ENCODE measurements at regions not wholly inside any gene's neighbourhood (a gene's known extent, or its start where the extent isn't known, plus 50 kb on each side); places are given as distances from the start of the nearest gene placed in this dataset.

DNA sequence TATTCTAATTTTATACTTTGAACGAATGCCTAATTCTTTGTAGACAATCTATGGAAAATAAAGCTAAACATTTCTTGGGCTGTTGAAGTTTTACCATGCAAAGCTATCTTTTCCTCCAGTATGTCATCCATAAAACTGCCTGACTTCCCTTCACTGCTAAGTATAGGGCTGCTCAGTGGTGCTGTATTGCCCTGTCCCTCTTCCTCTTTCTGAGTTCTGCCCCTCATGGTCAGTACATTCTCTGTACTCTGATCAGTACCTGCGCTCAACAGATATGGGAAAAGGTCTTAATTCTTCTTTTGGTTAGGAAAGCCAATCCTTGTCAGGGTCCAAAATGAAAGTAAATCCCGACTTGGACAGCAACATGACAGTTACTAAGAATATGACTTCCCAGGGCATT lies 321.9 kb downstream of the RAD51AP2 start:
- no peak for TF ChIP-seq EP300 (IDR thresholded peaks at IDR 0.05)
- TF ChIP-seq, protein P1, sequence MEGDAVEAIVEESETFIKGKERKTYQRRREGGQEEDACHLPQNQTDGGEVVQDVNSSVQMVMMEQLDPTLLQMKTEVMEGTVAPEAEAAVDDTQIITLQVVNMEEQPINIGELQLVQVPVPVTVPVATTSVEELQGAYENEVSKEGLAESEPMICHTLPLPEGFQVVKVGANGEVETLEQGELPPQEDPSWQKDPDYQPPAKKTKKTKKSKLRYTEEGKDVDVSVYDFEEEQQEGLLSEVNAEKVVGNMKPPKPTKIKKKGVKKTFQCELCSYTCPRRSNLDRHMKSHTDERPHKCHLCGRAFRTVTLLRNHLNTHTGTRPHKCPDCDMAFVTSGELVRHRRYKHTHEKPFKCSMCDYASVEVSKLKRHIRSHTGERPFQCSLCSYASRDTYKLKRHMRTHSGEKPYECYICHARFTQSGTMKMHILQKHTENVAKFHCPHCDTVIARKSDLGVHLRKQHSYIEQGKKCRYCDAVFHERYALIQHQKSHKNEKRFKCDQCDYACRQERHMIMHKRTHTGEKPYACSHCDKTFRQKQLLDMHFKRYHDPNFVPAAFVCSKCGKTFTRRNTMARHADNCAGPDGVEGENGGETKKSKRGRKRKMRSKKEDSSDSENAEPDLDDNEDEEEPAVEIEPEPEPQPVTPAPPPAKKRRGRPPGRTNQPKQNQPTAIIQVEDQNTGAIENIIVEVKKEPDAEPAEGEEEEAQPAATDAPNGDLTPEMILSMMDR (IDR thresholded peaks at IDR 0.05) = no peak
- no peak for TF ChIP-seq POLR2A (IDR thresholded peaks at IDR 0.05)
